ENCODE measurements at regions not wholly inside any gene's neighbourhood (a gene's known extent, or its start where the extent isn't known, plus 50 kb on each side); places are given as distances from the start of the nearest gene placed in this dataset.

- Histone ChIP-seq H3K27ac (no peak overlapping the region), H2AFZ (no peak overlapping the region), H3K27me3 (ENCODE audit: insufficient read depth, low read depth) (no peaks in the 10 kb centered on the region), H3K4me3 (no peak overlapping the region), H3K4me2 (no peak overlapping the region), H4K20me1 (ENCODE audit: insufficient read depth) (no peaks in the 10 kb centered on the region), H3K4me1 (replicated peaks; ENCODE audit: insufficient read depth) (no peaks in the 10 kb centered on the region), H3F3A (ENCODE audit: insufficient read depth, low read depth) (no peaks in the 10 kb centered on the region), H3K36me3 (ENCODE audit: low read depth) (no peaks in the 10 kb centered on the region), H3K79me2 (ENCODE audit: low read depth) (no peaks in the 10 kb centered on the region), H3K9me3 (ENCODE audit: insufficient read depth, low read depth) (no peaks in the 10 kb centered on the region), H3K9me2 (ENCODE audit: insufficient read depth) (no peaks in the 10 kb centered on the region)
- TF ChIP-seq EZH2 (IDR thresholded peaks at IDR 0.05; ENCODE audit: low read depth) = no peak
- TF ChIP-seq CTCF (conservative IDR thresholded peaks at IDR 0.05) = no peak
- intact Hi-C loops (cut with micrococcal nuclease; ENCODE audit: unreplicated experiment) = no loop called here
- no peak for DNase-seq
- ChIA-PET CTCF (interaction anchor here (0.6 kb wide), 1 partner anchor 453 kb away, joined by 3 read pairs; no protein-coding TSS in a partner anchor), POLR2A (ENCODE audit: unreplicated experiment) (no interaction called here)
- BruUV-seq (replicated peaks) = no TSS peak
These were observed 983.7 kb downstream of the GATA3 start for GRCh38 chr10:9038146-9038714.

GRCh38 chr10:9043466-9043865 lies 989.0 kb downstream of the GATA3 start:
- H3F3A ChIP-seq (ENCODE audit: insufficient read depth, low read depth) = no peaks in the 10 kb centered on the region
- H3K36me3 ChIP-seq (ENCODE audit: low read depth) = no peaks in the 10 kb centered on the region
- no peaks in the 10 kb centered on the region for H4K20me1 ChIP-seq (ENCODE audit: insufficient read depth)
- DNase-seq = no peak
- POLR2A ChIA-PET (ENCODE audit: unreplicated experiment) = no interaction called here
- no peaks in the 10 kb centered on the region for H3K9me2 ChIP-seq (ENCODE audit: insufficient read depth)
- H3K4me3 ChIP-seq = no peak overlapping the region
- no peak overlapping the region for H2AFZ ChIP-seq
- H3K27me3 ChIP-seq (ENCODE audit: insufficient read depth, low read depth) = no peaks in the 10 kb centered on the region
- H3K4me1 ChIP-seq (replicated peaks; ENCODE audit: insufficient read depth) = no peaks in the 10 kb centered on the region
- TF ChIP-seq EZH2 (IDR thresholded peaks at IDR 0.05; ENCODE audit: low read depth) = no peak
- no peak for TF ChIP-seq CTCF (conservative IDR thresholded peaks at IDR 0.05)
- BruUV-seq (replicated peaks) = no TSS peak
- CTCF ChIA-PET = no interaction called here
- no peaks in the 10 kb centered on the region for H3K79me2 ChIP-seq (ENCODE audit: low read depth)
- H3K27ac ChIP-seq = no peak overlapping the region
- H3K4me2 ChIP-seq = no peak overlapping the region
- no peaks in the 10 kb centered on the region for H3K9me3 ChIP-seq (ENCODE audit: insufficient read depth, low read depth)
- intact Hi-C loops (cut with micrococcal nuclease; ENCODE audit: unreplicated experiment) = no loop called here

GRCh38 chr10:9045311-9045710 lies 990.8 kb downstream of the GATA3 start:
- H3K9me2 ChIP-seq (ENCODE audit: insufficient read depth) = no peaks in the 10 kb centered on the region
- H3K79me2 ChIP-seq (ENCODE audit: low read depth) = no peaks in the 10 kb centered on the region
- H3K4me1 ChIP-seq (replicated peaks; ENCODE audit: insufficient read depth) = no peaks in the 10 kb centered on the region
- no TSS peak for BruUV-seq (replicated peaks)
- no peaks in the 10 kb centered on the region for H3K27me3 ChIP-seq (ENCODE audit: insufficient read depth, low read depth)
- H3K9me3 ChIP-seq (ENCODE audit: insufficient read depth, low read depth) = no peaks in the 10 kb centered on the region
- no peak for DNase-seq
- H4K20me1 ChIP-seq (ENCODE audit: insufficient read depth) = no peaks in the 10 kb centered on the region
- H3K36me3 ChIP-seq (ENCODE audit: low read depth) = no peaks in the 10 kb centered on the region
- POLR2A ChIA-PET (ENCODE audit: unreplicated experiment) = no interaction called here
- H3F3A ChIP-seq (ENCODE audit: insufficient read depth, low read depth) = no peaks in the 10 kb centered on the region
- H3K4me3 ChIP-seq = no peak overlapping the region
- CTCF ChIA-PET = interaction anchor here (0.6 kb wide), 1 partner anchor 155 kb away, joined by 3 read pairs; no protein-coding TSS in a partner anchor
- H3K27ac ChIP-seq = no peak overlapping the region
- H3K4me2 ChIP-seq = no peak overlapping the region
- intact Hi-C loops (cut with micrococcal nuclease; ENCODE audit: unreplicated experiment) = no loop called here
- no peak for TF ChIP-seq EZH2 (IDR thresholded peaks at IDR 0.05; ENCODE audit: low read depth)
- no peak for TF ChIP-seq CTCF (conservative IDR thresholded peaks at IDR 0.05)
- no peak overlapping the region for H2AFZ ChIP-seq
